HepG2 (cell line): ENCODE measurements at regions not wholly inside any gene's neighbourhood (a gene's known extent, or its start where the extent isn't known, plus 50 kb on each side); places are given as distances from the start of the nearest gene placed in this dataset.

ENCODE experiments used
- FUBP1 ChIP-seq: sonication (generic); formaldehyde crosslinking; IDR thresholded peaks from 2 replicates; pipeline ENCODE4 v1.5.1; 2020; ENCODE audit warnings: missing genetic modification reagents, mild to moderate bottlenecking, borderline replicate concordance
- JUN ChIP-seq: sonication (generic); formaldehyde crosslinking; IDR thresholded peaks from 2 replicates; pipeline ENCODE4 v1.4.0; 2020; ENCODE audit warnings: mild to moderate bottlenecking, missing genetic modification reagents
- NR2C2 ChIP-seq: sonication (generic); formaldehyde crosslinking; IDR thresholded peaks from 2 replicates; pipeline ENCODE4 v1.4.0; 2020; ENCODE audit warnings: missing genetic modification reagents, mild to moderate bottlenecking, moderate library complexity, borderline replicate concordance
- SPEN ChIP-seq: sonication (generic); formaldehyde crosslinking; IDR thresholded peaks from 2 replicates; pipeline ENCODE4 v1.5.1; 2020; ENCODE audit warnings: low read depth, mild to moderate bottlenecking, missing genetic modification reagents
- SRY ChIP-seq: sonication (generic); formaldehyde crosslinking; IDR thresholded peaks from 2 replicates; pipeline ENCODE4 v1.8.0; 2022; ENCODE audit warnings: mild to moderate bottlenecking, missing genetic modification reagents
- ZBTB2 ChIP-seq: sonication (generic); formaldehyde crosslinking; IDR thresholded peaks from 2 replicates; pipeline ENCODE4 v1.8.0; 2022; ENCODE audit warnings: low read depth, missing genetic modification reagents
- ZNF276 ChIP-seq: sonication (generic); formaldehyde crosslinking; IDR thresholded peaks from 2 replicates; pipeline ENCODE4 v1.4.0; 2020; ENCODE audit warnings: mild to moderate bottlenecking, low read depth, missing genetic modification reagents
- ZNF329 ChIP-seq: sonication (generic); formaldehyde crosslinking; IDR thresholded peaks from 2 replicates; pipeline ENCODE4 v1.9.0; 2021; ENCODE audit warnings: low read depth, mild to moderate bottlenecking, missing genetic modification reagents
- ZNF607 ChIP-seq: sonication (generic); formaldehyde crosslinking; IDR thresholded peaks from 2 replicates; pipeline ENCODE4 v1.5.1; 2020; ENCODE audit warnings: missing genetic modification reagents, mild to moderate bottlenecking, borderline replicate concordance

GRCh38 chr4:123624959-123625358 is 228.4 kb downstream of the SPRY1 start (continued):
- TF ChIP-seq ZNF276 (CRISPR knock-in tag) (no peak), JUN (CRISPR knock-in tag) (no peak), ZNF607 (CRISPR knock-in tag) (no peak), FUBP1 (CRISPR knock-in tag) (no peak), ZNF329 (CRISPR knock-in tag) (no peak), SPEN (CRISPR knock-in tag) (no peak), ZBTB2 (CRISPR knock-in tag) (no peak), NR2C2 (no peak), SRY (no peak)
- TF ChIP-seq, all 625 proteins: peak for 0
